ENCODE measurements at regions not wholly inside any gene's neighbourhood (a gene's known extent, or its start where the extent isn't known, plus 50 kb on each side); places are given as distances from the start of the nearest gene placed in this dataset.

DNA sequence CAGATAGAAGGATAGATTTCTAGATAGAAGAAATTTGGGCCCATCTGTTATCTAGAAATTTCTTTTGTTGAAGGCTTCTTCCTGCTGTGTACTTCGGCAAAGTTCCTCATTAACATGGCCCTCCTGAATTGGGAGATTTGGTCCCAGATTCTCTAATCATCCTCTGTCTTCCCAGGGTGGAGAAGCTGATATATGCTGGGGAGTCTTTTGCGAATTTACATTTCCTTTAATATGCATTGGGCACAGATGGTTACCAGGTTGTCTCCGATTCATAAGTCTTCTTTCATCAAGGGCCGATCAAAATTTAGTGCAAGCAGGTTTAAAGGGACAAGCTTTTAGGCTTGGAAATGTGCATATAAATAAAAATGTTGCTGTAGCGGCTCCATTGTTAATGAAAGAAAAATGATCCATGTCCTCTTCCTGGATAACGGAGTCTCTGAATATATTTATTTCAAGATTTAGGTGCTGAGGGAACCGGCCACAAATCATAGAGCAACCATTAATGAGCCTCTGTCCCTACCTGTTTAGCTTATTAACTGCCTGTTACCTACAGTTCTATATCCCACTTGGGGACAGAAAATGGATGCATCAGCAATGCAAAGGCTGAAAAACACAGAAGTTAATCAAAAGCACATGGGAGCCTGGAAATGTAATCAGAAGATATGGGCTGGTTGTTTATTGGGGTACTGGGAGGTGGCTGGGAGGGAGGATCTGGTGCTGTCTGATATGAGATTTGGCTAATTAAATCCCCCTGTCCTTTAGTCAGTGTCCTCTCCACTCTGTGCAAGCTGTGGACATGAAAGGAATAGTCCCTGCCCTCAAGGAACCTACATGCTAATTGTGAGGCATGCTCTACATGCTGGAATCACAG, 234.7 kb downstream of the MAN2A1 start:
- TF ChIP-seq, protein P1, sequence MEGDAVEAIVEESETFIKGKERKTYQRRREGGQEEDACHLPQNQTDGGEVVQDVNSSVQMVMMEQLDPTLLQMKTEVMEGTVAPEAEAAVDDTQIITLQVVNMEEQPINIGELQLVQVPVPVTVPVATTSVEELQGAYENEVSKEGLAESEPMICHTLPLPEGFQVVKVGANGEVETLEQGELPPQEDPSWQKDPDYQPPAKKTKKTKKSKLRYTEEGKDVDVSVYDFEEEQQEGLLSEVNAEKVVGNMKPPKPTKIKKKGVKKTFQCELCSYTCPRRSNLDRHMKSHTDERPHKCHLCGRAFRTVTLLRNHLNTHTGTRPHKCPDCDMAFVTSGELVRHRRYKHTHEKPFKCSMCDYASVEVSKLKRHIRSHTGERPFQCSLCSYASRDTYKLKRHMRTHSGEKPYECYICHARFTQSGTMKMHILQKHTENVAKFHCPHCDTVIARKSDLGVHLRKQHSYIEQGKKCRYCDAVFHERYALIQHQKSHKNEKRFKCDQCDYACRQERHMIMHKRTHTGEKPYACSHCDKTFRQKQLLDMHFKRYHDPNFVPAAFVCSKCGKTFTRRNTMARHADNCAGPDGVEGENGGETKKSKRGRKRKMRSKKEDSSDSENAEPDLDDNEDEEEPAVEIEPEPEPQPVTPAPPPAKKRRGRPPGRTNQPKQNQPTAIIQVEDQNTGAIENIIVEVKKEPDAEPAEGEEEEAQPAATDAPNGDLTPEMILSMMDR (conservative IDR thresholded peaks at IDR 0.05; ENCODE audit: low read depth in 2 of 2): no peak
- TF ChIP-seq EZH2 (IDR thresholded peaks at IDR 0.05; ENCODE audit: low read depth, unreplicated experiment) (no peak), EZH2phosphoT487 (IDR thresholded peaks at IDR 0.05; ENCODE audit: unreplicated experiment) (no peak), POLR2AphosphoS5 (IDR thresholded peaks at IDR 0.05; ENCODE audit: low read depth) (no peak), NANOG (IDR thresholded peaks at IDR 0.05; ENCODE audit: borderline replicate concordance) (no peak), CREB1 (CRISPR knock-in tag; IDR thresholded peaks at IDR 0.05; ENCODE audit: low read depth) (no peak), JUNB (IDR thresholded peaks at IDR 0.05; ENCODE audit: unreplicated experiment) (no peak)
- TF ChIP-seq, protein P2, sequence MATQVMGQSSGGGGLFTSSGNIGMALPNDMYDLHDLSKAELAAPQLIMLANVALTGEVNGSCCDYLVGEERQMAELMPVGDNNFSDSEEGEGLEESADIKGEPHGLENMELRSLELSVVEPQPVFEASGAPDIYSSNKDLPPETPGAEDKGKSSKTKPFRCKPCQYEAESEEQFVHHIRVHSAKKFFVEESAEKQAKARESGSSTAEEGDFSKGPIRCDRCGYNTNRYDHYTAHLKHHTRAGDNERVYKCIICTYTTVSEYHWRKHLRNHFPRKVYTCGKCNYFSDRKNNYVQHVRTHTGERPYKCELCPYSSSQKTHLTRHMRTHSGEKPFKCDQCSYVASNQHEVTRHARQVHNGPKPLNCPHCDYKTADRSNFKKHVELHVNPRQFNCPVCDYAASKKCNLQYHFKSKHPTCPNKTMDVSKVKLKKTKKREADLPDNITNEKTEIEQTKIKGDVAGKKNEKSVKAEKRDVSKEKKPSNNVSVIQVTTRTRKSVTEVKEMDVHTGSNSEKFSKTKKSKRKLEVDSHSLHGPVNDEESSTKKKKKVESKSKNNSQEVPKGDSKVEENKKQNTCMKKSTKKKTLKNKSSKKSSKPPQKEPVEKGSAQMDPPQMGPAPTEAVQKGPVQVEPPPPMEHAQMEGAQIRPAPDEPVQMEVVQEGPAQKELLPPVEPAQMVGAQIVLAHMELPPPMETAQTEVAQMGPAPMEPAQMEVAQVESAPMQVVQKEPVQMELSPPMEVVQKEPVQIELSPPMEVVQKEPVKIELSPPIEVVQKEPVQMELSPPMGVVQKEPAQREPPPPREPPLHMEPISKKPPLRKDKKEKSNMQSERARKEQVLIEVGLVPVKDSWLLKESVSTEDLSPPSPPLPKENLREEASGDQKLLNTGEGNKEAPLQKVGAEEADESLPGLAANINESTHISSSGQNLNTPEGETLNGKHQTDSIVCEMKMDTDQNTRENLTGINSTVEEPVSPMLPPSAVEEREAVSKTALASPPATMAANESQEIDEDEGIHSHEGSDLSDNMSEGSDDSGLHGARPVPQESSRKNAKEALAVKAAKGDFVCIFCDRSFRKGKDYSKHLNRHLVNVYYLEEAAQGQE (IDR thresholded peaks at IDR 0.05; ENCODE audit: unreplicated experiment): no peak

Data from GM23338 (cell line).